Tibial artery (tissue), 4 donors: ENCODE measurements at regions not wholly inside any gene's neighbourhood (a gene's known extent, or its start where the extent isn't known, plus 50 kb on each side); places are given as distances from the start of the nearest gene placed in this dataset.

Source experiments
- DNase-seq, 2 donors: peaks; one replicate each; pipeline ENCODE4 v3.0.0-alpha.2; 2019
- H3K27ac ChIP-seq, 2 donors: fragments of 200-600 bp; sonication (generic) in 1 of 2; 1 replicate in 1 of 2; 2 replicates in 1 of 2; pipeline ENCODE4 v1.5.1; 2018 to 2019; ENCODE audit warnings: mild to moderate bottlenecking in 1 of 2
- H3K27me3 ChIP-seq, 2 donors: fragments of 200-600 bp; sonication (generic) in 1 of 2; one replicate each; pipeline versions ENCODE4 v1.5.1 to v1.6.0; 2016 to 2019
- H3K36me3 ChIP-seq, 3 donors: fragments of 200-600 bp; sonication (generic) in 2 of 3; one replicate each; pipeline ENCODE4 v1.5.1; 2016 to 2019; ENCODE audit warnings: mild to moderate bottlenecking in 2 of 3
- H3K4me1 ChIP-seq, 4 donors: fragments of 200-600 bp; sonication (generic) in 2 of 4; 1 replicate in 3 of 4; 2 replicates in 1 of 4; pipeline ENCODE4 v1.5.1; 2016 to 2019
- H3K4me3 ChIP-seq, 2 donors: fragments of 200-600 bp; sonication (generic) in 1 of 2; 1 replicate in 1 of 2; 2 replicates in 1 of 2; pipeline ENCODE4 v1.5.1; 2018 to 2019; ENCODE audit warnings: mild to moderate bottlenecking in 2 of 2
- H3K9me3 ChIP-seq, 3 donors: fragments of 200-600 bp; sonication (generic) in 1 of 3; one replicate each; pipeline ENCODE4 v1.5.1; 2016 to 2019
- CTCF ChIP-seq, 2 experiments: fragments of 200-600 bp in 1 of 2; fragments of 450-650 bp in 1 of 2; IDR thresholded peaks; one replicate each; pipeline ENCODE4 v1.5.1; 2017 to 2019; ENCODE audit warnings: antibody characterized with exemption in 2 of 2, mild to moderate bottlenecking in 1 of 2, moderate library complexity in 1 of 2
- intact Hi-C: fragments of 100-400 bp; cut with DNase I; formaldehyde crosslinking; loops from one replicate; pipeline ENCODE4 v1.15.0; 2023; ENCODE audit warnings: low total_unique reads

- Histone ChIP-seq H3K27me3 (no peaks in the 10 kb centered on the region), H3K27ac (no peak overlapping the region), H3K4me3 (no peak overlapping the region), H3K9me3 (no peaks in the 10 kb centered on the region), H3K4me1 (no peaks in the 10 kb centered on the region), H3K36me3 (no peaks in the 10 kb centered on the region)
- TF ChIP-seq CTCF (IDR thresholded peaks at IDR 0.05): no peak
- intact Hi-C loops: no loop called here
- no peak for DNase-seq
Observed at GRCh38 chr15:24899795-24900194, 55.0 kb upstream of the SNRPN start.

- no peak for DNase-seq
- H3K4me3 ChIP-seq: no peak overlapping the region
- no peaks in the 10 kb centered on the region for H3K27me3 ChIP-seq
- TF ChIP-seq CTCF (IDR thresholded peaks at IDR 0.05): no peak
- H3K27ac ChIP-seq: no peak overlapping the region
- H3K9me3 ChIP-seq: no peaks in the 10 kb centered on the region
- intact Hi-C loops: no loop called here
- H3K4me1 ChIP-seq: no peaks in the 10 kb centered on the region
- H3K36me3 ChIP-seq: no peaks in the 10 kb centered on the region
Observed at GRCh38 chr15:24901409-24901808, 53.4 kb upstream of the SNRPN start.
